ENCODE measurements at regions not wholly inside any gene's neighbourhood (a gene's known extent, or its start where the extent isn't known, plus 50 kb on each side); places are given as distances from the start of the nearest gene placed in this dataset.

DNA sequence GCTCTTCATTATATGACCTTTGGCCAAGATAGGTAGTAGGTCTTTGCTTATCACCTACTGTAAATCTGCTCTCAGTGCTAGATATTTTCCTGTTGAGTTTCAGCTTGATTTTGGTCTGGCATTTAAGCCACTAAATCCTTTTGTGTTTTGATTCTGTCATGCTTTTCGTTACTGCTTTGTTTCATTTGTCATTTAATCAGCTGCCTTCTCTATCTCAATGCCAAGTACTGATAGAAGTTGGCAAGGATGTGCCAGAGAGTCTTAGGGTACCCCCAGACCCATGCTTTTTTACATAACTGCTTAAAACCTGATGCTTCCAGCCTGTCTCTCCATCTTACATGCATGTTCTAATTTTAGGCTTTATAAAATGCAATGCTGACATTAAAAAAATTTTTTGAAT, 300.1 kb upstream of the SASH1 start:
- DNase-seq (ENCODE audit: low read depth) = no peak

DNA sequence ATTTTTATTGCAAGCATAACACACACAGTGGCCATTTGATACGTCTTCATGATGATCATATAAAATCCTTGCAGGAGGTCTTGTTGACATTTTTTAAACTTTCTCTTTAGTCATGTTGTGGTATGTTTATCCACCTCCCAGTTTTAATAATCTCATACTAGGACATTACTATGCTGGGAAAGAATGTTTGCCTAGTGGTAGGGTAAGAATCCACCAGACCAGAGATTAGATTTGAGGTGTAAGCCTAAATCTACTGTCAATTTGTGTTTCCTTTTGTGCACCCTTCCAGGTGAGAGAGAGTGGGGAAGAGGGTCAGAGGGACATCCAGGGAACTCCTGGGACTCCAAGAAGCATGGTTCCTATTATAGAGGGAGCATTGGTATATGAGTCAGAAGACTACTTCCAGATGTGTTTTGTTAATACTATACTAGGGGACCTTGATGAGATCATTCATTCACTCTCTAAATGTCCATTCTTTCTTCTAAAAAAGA, 298.3 kb upstream of the SASH1 start:
- no peak for DNase-seq (ENCODE audit: low read depth)

DNA sequence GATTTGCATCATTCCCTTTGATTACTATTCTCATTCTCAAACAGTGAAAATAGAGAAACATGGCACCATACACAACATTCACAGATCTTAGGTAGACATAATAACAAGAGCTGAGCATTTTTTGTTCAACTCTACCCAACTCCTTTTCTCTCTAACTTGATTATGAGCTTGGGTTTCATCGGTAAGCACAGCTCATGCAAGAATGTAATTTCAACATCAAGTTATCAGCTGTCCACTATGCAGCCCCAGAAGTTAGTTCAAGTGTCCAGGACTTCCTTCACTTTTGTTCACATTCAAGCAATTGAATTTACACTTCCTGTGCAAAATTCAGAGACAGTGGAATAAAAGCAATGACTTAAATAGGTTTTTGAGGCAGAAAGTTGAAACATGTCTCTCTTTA, 297.7 kb upstream of the SASH1 start:
- DNase-seq (ENCODE audit: low read depth) = no peak

DNA sequence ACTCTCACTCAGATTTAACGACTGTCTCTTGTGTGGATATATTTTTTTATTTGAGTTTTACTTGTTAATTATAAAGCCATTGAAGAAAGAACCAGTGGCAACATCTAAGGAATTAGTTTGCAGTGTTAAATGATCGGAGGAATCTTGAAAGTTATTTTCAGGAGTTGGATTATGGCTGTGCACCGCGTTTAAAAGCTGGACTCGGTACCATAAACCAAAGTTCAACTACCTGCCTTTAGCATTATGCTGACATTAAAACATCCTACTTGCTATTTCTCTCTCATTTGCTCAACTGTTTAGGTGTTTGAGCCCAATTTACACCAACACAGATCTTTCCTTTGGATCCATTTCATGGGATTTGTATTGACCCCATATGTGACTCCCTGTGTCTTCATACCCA, 289.4 kb upstream of the SASH1 start:
- no peak for DNase-seq (ENCODE audit: low read depth)

DNA sequence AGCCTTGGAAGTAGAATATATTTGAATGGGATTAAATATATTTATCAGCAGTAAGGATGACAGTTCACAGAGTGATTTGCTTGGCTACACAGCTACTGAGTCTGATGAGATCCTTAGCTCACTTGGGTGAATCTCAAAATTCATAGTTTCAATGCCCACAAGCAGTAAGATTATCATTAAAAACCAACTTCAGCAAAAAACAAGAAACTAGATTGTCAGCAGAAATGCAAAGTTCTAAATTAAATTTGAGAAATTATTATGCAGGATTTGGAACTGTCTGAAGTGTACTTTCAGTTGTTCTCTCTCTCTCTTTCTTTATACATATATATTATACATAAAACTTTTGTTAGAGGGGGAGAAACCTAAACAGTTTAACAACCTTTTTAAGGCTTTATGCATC, 288.8 kb upstream of the SASH1 start:
- no peak for DNase-seq (ENCODE audit: low read depth)

DNA sequence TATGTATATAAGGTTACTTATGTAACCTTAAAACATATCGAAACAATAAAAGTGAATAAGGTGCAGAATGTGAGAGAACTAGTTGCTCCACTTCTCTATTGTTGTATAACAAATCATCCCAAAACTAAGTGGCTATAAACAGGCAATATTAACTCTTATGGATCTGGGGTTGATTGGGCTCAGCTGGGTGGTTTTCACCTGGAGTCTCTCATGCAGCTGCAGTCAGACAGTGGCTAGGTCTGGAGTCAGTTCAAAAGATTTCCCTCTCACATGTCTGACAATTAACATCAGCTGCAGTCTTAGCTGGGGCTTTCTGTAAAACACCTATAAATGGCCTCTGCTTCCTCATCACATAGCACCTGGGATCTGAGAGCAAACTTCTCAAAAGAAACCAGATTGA, 288.4 kb upstream of the SASH1 start:
- DNase-seq (ENCODE audit: low read depth) = no peak

DNA sequence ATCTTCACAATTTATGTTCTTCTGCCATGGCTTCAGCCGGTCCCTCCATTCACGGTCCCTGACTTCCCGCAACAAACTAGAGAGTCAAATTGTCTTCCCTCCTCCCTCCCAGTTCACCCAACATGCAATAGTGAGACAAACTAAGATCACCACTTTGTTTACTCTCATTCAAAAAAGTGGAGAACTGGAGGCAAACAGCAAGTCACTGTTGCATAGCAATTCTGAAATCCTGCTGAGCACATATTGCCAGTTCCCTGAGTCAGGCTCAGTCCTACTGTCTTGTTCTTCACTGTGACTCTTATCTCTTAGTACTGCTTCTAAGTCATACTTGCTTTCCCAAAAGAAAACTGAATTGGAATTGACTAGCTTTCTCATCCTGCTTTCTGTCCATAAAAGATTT, 287.2 kb upstream of the SASH1 start:
- DNase-seq (ENCODE audit: low read depth) = no peak

DNA sequence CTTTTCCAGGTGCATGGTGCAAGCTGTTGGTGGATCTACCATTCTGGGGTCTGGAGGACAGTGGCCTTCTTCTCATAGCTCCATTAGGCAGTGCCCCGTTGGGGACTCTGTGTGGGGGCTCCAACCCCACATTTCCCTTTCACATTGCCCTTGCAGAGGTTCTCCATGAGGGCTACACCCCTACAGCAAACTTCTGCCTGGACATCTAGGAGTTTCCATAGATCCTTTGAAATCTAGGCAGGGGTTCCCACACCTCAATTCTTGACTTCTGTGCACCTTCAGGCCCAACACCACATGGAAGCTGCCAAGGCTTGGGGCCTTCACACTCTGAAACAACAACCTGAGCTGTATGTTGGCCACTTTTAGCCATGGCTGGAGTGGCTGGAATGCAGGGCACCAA, 282.8 kb upstream of the SASH1 start:
- no peak for DNase-seq (ENCODE audit: low read depth)

DNA sequence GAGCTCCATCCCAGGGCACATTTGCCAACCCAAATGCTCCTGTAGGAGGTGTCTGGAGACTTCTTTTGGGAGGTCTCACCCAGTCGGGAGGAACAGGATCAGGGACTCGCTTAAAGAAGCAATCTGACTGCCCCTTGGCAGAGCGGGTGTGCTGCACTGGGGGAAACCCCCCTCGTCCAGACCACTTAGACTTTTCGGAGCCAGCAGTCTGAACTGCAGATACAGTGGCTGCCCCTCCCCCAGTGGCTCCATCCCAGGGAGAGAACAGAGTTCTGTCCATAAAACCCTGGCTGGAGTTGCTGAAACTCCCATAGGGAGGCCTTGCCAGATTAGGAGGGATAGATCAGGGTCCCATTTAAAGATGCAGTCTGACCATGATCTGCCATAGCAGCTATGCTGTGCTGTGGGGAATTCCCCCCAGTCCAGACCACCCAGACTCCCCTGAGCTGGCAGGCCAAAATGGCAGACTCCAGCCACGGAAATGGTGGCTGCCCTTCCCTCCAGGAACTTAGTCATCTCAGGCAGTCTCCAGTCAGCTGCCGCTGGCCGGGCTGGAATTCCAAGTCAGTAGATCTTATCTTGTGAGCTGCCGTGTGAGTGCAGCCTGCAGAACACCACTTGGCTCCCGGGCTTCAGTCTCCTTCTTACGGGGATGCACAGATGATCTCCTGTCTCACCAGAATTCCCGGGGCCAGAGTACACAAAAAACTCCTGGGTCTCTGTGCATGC, 278.1 kb upstream of the SASH1 start:
- no peak for DNase-seq (ENCODE audit: low read depth)

DNA sequence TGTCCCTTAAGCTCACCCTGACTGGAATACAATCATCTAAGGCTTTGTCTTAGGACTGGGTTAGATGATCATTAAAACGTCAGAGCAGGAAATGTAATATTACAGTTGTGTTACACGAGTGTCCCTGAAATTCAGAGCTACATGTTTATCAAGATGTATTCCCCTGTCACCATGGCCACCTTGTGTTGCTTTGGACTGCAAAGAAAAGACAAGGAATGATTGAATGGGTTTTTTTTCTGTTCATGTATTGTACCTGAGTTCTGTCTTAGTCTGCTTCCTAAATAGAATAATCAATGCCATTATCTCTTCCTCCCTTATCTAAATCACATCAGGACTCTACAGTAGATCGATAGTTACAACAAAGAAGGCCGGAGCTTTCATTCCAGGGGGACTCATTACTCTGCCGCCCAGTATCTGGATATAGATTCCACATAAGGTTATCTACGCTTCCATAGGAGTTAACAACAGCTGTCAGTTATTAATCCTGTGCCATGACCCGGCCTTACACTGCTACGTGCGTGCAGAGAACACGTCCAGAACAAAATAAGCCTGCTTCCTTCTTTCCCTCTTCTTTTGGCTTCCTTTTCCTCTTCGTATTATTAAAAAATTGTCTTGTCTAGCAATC, 274.1 kb upstream of the SASH1 start:
- no peak for DNase-seq (ENCODE audit: low read depth)

DNA sequence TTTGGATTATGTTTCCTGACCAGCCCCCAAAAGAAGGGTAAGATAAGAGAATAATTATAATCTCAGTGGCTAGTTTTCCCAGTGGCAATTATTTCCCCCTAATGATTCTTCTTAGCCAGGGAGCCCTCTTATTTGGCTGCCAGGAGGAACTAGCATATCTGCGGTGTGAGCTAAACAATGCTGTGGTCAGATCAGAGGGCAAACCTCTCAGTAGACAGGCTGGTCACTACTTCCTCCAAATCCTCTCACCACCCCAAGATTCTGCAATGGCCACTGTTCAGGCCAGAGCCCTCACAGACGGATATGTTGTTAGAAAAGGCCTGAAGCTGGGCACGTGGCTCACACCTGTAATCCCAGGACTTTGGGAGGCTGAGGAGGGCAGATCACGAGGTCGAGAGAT, 273.4 kb upstream of the SASH1 start:
- no peak for DNase-seq (ENCODE audit: low read depth)

DNA sequence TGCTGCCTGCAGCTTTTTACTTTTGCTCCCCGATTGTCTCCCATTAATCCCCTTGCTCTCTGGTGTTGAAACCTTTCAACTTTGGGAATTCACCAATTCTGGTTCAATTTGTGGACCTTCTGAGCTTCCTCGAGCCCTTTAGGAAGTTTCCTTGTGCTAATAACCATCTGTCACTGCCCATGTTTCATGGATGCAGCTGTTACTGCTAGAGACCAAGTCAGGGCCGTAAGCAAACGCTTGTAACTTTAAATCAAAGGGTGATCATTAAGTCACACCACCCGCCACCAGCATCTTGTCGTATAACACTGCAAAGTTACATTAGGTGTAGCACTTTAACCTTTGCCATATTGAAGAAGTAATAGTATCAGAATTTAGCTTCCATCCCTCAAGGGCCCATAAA, 268.3 kb upstream of the SASH1 start:
- DNase-seq (ENCODE audit: low read depth) = no peak

DNA sequence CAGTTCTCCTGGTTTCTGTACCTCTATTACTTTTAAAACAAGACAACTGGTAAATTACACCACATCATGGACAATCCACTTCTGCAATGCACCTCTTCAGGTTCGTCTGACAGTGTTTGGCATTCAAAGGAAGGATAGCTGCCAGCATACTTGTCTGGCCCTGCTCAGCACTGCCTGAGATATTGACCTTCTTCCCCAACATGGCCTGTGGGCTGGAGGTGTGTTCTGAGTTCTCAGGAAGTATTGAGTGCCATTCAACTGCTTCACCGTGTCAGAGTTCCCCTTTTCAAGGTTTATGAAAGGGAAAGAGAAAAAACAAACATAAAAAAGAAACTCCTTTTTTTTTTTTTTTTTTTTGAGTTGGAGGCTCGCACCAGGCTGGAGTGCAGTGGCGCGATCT, 267.9 kb upstream of the SASH1 start:
- no peak for DNase-seq (ENCODE audit: low read depth)

DNA sequence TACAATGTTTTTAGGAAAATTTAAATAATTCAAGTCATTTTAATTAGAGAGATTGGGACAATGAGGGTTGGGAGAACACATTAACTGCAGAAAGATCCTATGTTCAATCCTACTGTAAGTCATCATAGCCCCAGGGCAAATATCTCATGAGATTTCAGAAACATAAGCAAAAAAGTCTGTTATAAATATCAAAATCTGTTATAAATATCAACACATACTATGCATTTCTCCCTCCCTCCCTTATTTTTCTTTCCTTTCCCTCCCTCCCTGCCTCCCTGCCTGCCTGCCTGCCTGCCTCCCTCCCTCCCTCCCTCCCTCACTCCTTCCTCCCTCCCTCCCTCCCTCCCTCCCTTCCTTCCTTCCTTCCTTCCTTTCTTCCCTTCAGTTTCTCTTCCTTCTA, 267.3 kb upstream of the SASH1 start:
- DNase-seq (ENCODE audit: low read depth) = no peak

DNA sequence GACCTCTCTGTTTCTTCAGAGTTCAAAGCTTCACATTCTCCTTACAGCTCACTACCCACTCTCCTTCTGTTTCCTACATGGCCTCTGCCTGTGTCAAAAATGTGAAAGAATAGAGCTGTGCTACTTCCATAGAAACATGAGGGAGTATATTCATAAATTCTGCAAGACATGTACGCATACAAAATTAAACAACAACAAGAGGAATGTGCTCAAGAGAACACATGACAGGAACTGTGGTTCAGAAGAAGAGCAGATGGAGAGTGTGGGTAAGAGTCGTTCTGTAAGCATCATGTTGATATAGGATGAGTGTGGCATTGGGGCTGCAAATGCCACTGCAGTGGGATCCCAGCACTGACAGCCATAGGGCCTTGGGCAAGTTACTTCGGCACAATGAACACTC, 266.6 kb upstream of the SASH1 start:
- DNase-seq (ENCODE audit: low read depth) = no peak

DNA sequence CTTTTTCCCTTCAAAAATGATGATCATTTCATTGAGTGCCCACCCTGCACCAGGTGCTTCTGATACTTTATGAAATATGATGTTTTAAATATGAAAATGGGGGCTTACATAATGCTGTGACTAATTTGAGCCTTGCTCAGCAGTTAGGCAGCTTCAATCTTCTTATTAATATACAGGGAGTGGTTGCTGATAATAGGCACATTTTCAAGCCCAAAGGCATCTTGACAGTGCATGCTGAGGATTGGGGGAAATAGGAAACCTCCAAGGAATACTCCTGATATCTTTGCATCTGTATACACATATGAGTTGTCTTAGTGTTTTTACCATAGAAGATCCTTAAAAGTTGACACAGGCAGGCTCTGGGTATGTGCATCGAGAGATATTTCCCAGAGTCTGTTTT, 262.3 kb upstream of the SASH1 start:
- DNase-seq (ENCODE audit: low read depth) = no peak

DNA sequence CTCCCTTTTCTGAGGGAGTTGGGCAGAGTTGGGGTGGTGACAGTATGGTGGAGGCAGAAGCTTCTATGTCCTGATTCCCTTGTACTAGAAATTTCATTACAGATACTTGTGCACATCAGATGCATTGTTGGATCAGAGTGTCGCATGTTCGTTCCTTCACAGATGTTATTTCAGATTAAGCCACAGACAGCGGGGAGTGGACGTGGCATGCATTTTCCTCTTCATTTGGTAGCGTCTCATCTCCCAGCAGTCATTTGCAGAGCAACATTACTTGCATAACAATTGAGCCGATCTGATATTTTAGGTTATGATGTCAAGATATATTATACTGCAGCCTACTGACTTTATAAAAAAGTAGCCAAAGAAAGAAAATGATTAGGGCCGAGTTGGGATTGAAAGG, 261.6 kb upstream of the SASH1 start:
- no peak for DNase-seq (ENCODE audit: low read depth)

DNA sequence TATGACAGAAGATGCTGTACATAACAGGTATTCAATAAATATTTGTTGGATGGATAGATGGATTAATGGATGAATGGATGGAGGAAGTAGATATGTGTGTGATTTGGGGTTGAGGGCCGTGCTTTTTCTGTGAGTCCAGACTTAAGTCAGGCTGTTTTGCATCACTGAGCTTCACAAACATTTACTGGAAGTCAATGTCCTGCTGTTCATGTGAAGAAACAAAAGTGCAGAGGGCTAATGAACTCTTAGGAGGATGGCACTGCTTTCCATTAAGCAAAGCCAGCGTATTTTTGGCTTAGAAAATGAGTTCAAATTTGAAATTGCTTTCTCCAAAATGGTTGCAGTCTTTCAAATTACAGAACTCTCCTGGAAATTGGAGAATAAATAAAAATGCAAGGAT, 260.6 kb upstream of the SASH1 start:
- no peak for DNase-seq (ENCODE audit: low read depth)

DNA sequence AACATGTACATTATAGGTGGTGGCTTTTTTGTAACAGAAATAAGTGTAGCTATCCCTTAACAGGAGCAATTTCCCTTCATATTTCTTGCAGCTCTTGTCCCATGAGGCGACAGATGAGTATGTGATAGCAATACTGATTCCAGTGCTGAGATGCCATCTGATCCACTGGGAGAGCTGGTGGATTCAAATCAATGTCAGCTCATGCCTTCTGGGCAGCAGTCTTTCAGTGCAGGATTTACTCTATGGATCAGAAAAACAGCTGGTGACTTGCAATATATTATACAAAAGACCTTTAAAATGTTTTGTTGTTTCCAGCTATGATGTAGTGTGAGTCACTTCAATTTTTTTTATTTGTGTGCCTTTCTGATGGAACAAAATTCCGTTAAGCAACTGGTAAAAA, 259.9 kb upstream of the SASH1 start:
- DNase-seq (ENCODE audit: low read depth) = no peak

DNA sequence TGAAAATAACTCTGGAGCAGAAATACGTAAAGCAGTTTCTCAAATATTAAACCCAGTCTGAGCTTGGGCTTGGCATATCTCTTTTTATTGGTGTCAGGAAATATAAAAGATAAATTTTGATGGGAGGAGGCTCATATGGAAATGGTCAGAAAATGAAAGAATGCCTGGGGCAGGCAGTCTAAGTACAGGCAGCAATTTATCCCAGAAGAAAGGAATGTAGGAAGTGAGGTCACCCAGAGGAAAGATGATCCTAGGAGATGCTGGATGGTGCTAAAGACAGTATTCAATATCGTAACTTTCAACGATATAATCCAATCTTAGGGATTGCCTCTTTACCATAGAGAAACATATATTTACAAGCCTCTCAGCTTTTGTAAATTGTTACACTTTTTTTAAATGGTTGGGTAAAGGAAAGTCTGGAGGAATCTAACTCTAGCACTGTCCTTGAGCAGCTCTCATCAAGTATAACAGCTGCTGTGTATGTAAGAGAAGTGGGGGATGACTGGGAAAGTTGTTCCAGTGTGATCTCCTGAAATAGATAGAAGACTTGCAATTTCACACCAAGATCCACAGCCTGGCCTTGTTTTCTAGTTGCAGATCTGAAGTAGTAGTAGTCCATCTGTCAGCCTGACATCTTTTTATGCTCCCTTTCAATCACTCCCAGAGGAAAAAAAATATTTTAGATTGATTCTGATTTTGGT, 256.9 kb upstream of the SASH1 start:
- no peak for DNase-seq (ENCODE audit: low read depth)

DNA sequence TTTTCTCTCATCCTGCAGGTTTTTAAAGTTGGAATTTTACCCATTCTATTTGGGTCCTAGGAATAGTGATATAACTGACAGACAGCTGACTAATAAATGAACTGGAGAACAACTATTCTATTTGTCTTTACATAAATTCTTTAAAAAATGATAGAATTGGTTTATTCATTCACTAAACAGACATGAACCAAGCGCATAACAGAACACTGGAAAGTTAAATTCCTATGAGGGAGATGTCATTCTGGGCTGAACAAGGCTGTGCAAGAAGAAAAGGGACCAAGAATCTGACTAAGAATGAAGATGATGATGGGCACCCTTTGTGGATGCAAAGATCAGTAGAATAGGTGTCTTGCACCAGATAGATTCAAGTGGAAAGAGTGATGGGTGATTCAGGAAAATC, 256.3 kb upstream of the SASH1 start:
- no peak for DNase-seq (ENCODE audit: low read depth)

DNA sequence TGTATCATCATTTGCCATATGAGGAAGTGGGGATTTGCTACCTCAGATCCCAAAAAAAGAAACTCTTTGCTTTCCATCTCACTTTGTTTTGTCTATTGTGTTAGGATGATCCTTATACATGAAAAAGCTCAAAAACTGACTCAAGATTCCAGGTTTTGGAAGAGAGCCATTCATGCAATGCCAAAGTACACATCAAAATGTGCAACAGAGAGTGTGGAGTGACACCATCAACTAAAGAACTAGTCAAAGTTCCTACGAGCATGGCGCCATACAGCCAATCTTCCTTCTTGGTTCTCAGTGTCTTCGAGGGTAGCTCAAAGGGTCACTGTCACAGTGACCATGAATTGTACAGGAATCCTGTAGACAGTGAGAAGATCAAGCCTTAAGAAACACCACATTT, 255.8 kb upstream of the SASH1 start:
- no peak for DNase-seq (ENCODE audit: low read depth)

DNA sequence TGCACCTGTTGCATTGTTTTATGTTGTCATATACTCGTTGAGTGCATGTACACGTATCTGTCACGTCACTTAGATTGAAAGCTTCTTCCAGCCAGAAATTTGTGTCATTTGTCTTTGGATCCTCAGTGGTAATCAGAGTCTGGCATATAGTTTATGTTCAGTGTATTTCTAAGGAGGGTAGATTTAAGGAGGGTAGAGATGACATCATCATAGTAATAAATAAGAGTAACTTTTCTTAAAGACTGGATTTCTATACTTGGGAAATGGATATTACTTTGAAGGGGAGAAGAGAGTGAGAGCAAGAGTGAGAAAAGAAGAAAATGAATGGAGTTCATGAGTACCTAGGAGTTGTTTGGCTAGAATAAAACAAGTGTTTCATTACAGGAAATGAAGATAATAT, 255.0 kb upstream of the SASH1 start:
- no peak for DNase-seq (ENCODE audit: low read depth)

Data from forelimb muscle (tissue), 1 donor.